Parathyroid adenoma (tissue), 2 donors: ENCODE measurements at regions not wholly inside any gene's neighbourhood (a gene's known extent, or its start where the extent isn't known, plus 50 kb on each side); places are given as distances from the start of the nearest gene placed in this dataset.

Experiments used
- H2AFZ ChIP-seq: fragments of 300-600 bp; sonication (generic); one replicate; pipeline ENCODE4 v1.7.0; 2017; ENCODE audit warnings: antibody characterized with exemption, mild to moderate bottlenecking
- H3K27ac ChIP-seq: fragments of 300-600 bp; sonication (generic); one replicate; pipeline ENCODE4 v1.7.0; 2017
- H3K27me3 ChIP-seq: fragments of 300-600 bp; sonication (generic); one replicate; pipeline ENCODE4 v1.7.0; 2017; ENCODE audit warnings: low read length; ENCODE audit not compliant: control insufficient read depth, insufficient read depth
- H3K36me3 ChIP-seq: fragments of 300-600 bp; sonication (generic); one replicate; pipeline ENCODE4 v1.7.0; 2017; ENCODE audit warnings: low read length; ENCODE audit not compliant: control insufficient read depth, insufficient read depth
- H3K4me1 ChIP-seq: fragments of 300-600 bp; sonication (generic); one replicate; pipeline ENCODE4 v1.7.0; 2017; ENCODE audit warnings: control low read depth
- H3K4me2 ChIP-seq: fragments of 300-600 bp; sonication (generic); one replicate; pipeline ENCODE4 v1.7.0; 2017; ENCODE audit warnings: low read length
- H3K4me3 ChIP-seq: fragments of 300-600 bp; sonication (generic); one replicate; pipeline ENCODE4 v1.7.0; 2017; ENCODE audit warnings: low read depth, low read length
- H3K79me2 ChIP-seq: fragments of 300-600 bp; sonication (generic); one replicate; pipeline ENCODE4 v1.7.0; 2017; ENCODE audit warnings: control low read depth
- H3K9ac ChIP-seq: fragments of 300-600 bp; sonication (generic); one replicate; pipeline ENCODE4 v1.7.0; 2017; ENCODE audit warnings: mild to moderate bottlenecking
- H3K9me3 ChIP-seq: fragments of 300-600 bp; sonication (generic); one replicate; pipeline ENCODE4 v1.7.0; 2017; ENCODE audit warnings: low read length; ENCODE audit not compliant: control insufficient read depth
- CTCF ChIP-seq: fragments of 300-600 bp; sonication (generic); IDR thresholded peaks from one replicate; pipeline ENCODE4 v1.7.0; 2017; ENCODE audit warnings: antibody characterized with exemption, mild to moderate bottlenecking
- donor health status: primary hyperparathyroidism.

- H3K4me1 ChIP-seq = no peaks in the 10 kb centered on the region
- no peak for TF ChIP-seq CTCF
- H3K9ac ChIP-seq = no peak overlapping the region
- H3K27me3 ChIP-seq = no peaks in the 10 kb centered on the region
- H3K36me3 ChIP-seq = no peaks in the 10 kb centered on the region
- H2AFZ ChIP-seq = no peak overlapping the region
- no peaks in the 10 kb centered on the region for H3K79me2 ChIP-seq
- H3K4me2 ChIP-seq = no peak overlapping the region
- no peak overlapping the region for H3K27ac ChIP-seq
- H3K4me3 ChIP-seq = no peak overlapping the region
- no peaks in the 10 kb centered on the region for H3K9me3 ChIP-seq
These were observed 481.9 kb downstream of the ARL4A start for GRCh38 chr7:13169356-13169755.

GRCh38 chr7:13174991-13175390 lies 487.6 kb downstream of the ARL4A start:
- Histone ChIP-seq H3K4me1 (no peaks in the 10 kb centered on the region), H2AFZ (no peak overlapping the region), H3K9ac (no peak overlapping the region), H3K4me2 (no peak overlapping the region), H3K27me3 (no peaks in the 10 kb centered on the region), H3K36me3 (no peaks in the 10 kb centered on the region), H3K9me3 (no peaks in the 10 kb centered on the region), H3K4me3 (no peak overlapping the region), H3K79me2 (no peaks in the 10 kb centered on the region), H3K27ac (no peak overlapping the region)
- no peak for TF ChIP-seq CTCF

GRCh38 chr7:13179011-13179582 lies 491.7 kb downstream of the ARL4A start:
- TF ChIP-seq CTCF = no peak
- Histone ChIP-seq H2AFZ (no peak overlapping the region), H3K4me3 (no peak overlapping the region), H3K27ac (no peak overlapping the region), H3K4me2 (no peak overlapping the region), H3K9me3 (no peaks in the 10 kb centered on the region), H3K9ac (no peak overlapping the region), H3K27me3 (no peaks in the 10 kb centered on the region), H3K79me2 (no peaks in the 10 kb centered on the region), H3K36me3 (no peaks in the 10 kb centered on the region), H3K4me1 (no peaks in the 10 kb centered on the region)

- Histone ChIP-seq H3K4me2 (no peak overlapping the region), H3K79me2 (no peaks in the 10 kb centered on the region), H3K9me3 (no peaks in the 10 kb centered on the region), H2AFZ (no peak overlapping the region), H3K9ac (no peak overlapping the region), H3K4me1 (no peaks in the 10 kb centered on the region), H3K27ac (no peak overlapping the region), H3K36me3 (no peaks in the 10 kb centered on the region), H3K27me3 (no peaks in the 10 kb centered on the region), H3K4me3 (no peak overlapping the region)
- TF ChIP-seq CTCF = no peak
These were observed 492.5 kb downstream of the ARL4A start for GRCh38 chr7:13179775-13180523.

GRCh38 chr7:13181216-13181615 lies 493.8 kb downstream of the ARL4A start:
- H3K4me1 ChIP-seq = no peaks in the 10 kb centered on the region
- H3K4me3 ChIP-seq = no peak overlapping the region
- H3K9ac ChIP-seq = no peak overlapping the region
- no peak overlapping the region for H3K27ac ChIP-seq
- H3K79me2 ChIP-seq = no peaks in the 10 kb centered on the region
- H2AFZ ChIP-seq = no peak overlapping the region
- H3K9me3 ChIP-seq = no peaks in the 10 kb centered on the region
- TF ChIP-seq CTCF = no peak
- no peaks in the 10 kb centered on the region for H3K36me3 ChIP-seq
- H3K4me2 ChIP-seq = no peak overlapping the region
- no peaks in the 10 kb centered on the region for H3K27me3 ChIP-seq
